GM23248 (cell line): ENCODE measurements at regions not wholly inside any gene's neighbourhood (a gene's known extent, or its start where the extent isn't known, plus 50 kb on each side); places are given as distances from the start of the nearest gene placed in this dataset.

Source experiments
- DNase-seq: peaks from one replicate; pipeline ENCODE4 v3.0.0-alpha.2; 2015
- H2AFZ ChIP-seq: fragments of 200-600 bp; sonication (generic); 2 replicates; pipeline ENCODE4 v1.6.1; 2016; ENCODE audit warnings: antibody characterized with exemption
- H3F3A ChIP-seq: fragments of 200-600 bp; sonication (generic); 2 replicates; pipeline ENCODE4 v1.6.1; 2016; ENCODE audit warnings: mild to moderate bottlenecking, antibody characterized with exemption, mixed run types; ENCODE audit not compliant: insufficient read depth
- H3K27ac ChIP-seq: fragments of 200-600 bp; sonication (generic); 2 replicates; pipeline ENCODE4 v1.5.1; 2016; ENCODE audit warnings: mild to moderate bottlenecking
- H3K27me3 ChIP-seq: fragments of 200-600 bp; sonication (generic); replicated peaks from 2 replicates; pipeline ENCODE4 v1.6.1; 2016; ENCODE audit warnings: mild to moderate bottlenecking; ENCODE audit not compliant: insufficient read depth
- H3K36me3 ChIP-seq: fragments of 200-600 bp; sonication (generic); 2 replicates; pipeline ENCODE4 v1.6.1; 2016; ENCODE audit warnings: low read depth, mild to moderate bottlenecking
- H3K4me1 ChIP-seq: fragments of 200-600 bp; sonication (generic); 2 replicates; pipeline ENCODE4 v1.6.1; 2016; ENCODE audit warnings: mild to moderate bottlenecking; ENCODE audit not compliant: insufficient read depth
- H3K4me2 ChIP-seq: fragments of 200-600 bp; sonication (generic); one replicate; pipeline ENCODE4 v1.6.1; 2016; ENCODE audit warnings: mild to moderate bottlenecking; ENCODE audit not compliant: unreplicated experiment
- H3K4me3 ChIP-seq: fragments of 200-600 bp; sonication (generic); 2 replicates; pipeline ENCODE4 v1.5.1; 2016; ENCODE audit warnings: mild to moderate bottlenecking
- H3K79me2 ChIP-seq: fragments of 200-600 bp; sonication (generic); 2 replicates; pipeline ENCODE4 v1.6.1; 2016; ENCODE audit warnings: mild to moderate bottlenecking; ENCODE audit not compliant: insufficient read depth
- H3K9ac ChIP-seq: fragments of 200-600 bp; sonication (generic); 2 replicates; pipeline ENCODE4 v1.6.1; 2016; ENCODE audit warnings: mild to moderate bottlenecking
- H3K9me2 ChIP-seq: fragments of 200-600 bp; sonication (generic); 2 replicates; pipeline ENCODE4 v1.6.1; 2016; ENCODE audit warnings: mixed run types, mild to moderate bottlenecking, moderate library complexity; ENCODE audit not compliant: insufficient read depth
- H3K9me3 ChIP-seq: fragments of 200-600 bp; sonication (generic); one replicate; pipeline ENCODE4 v1.6.1; 2017; ENCODE audit warnings: low read depth
- H4K20me1 ChIP-seq: fragments of 200-600 bp; sonication (generic); 2 replicates; pipeline ENCODE4 v1.6.0; 2016; ENCODE audit not compliant: insufficient read depth
- EZH2 ChIP-seq: fragments of 200-600 bp; sonication (generic); IDR thresholded peaks from 2 replicates; pipeline ENCODE4 v1.6.1; 2018; ENCODE audit warnings: antibody characterized with exemption, mild to moderate bottlenecking; ENCODE audit not compliant: insufficient read depth, poor library complexity, severe bottlenecking
- EZH2phosphoT487 ChIP-seq: fragments of 200-600 bp; sonication (generic); IDR thresholded peaks from 2 replicates; pipeline ENCODE4 v1.6.1; 2018; ENCODE audit warnings: antibody characterized with exemption, moderate library complexity, mild to moderate bottlenecking, low read depth; ENCODE audit not compliant: insufficient read depth
- WGBS, 2 experiments: methylation state at CpG; one replicate each; pipeline ENCODE4 v1.1.6; 2015 to 2017; ENCODE audit warnings: low lambda C conversion rate in 2 of 2, low coverage in 1 of 2; ENCODE audit errors: missing lambda C conversion rate in 2 of 2; 5-methylcytosine and 5-hydroxymethylcytosine counted together
- in situ Hi-C: fragments of 300-500 bp; cut with MboI; formaldehyde crosslinking; loops from 2 replicates; pipeline ENCODE4 v1.15.0; 2020

DNA sequence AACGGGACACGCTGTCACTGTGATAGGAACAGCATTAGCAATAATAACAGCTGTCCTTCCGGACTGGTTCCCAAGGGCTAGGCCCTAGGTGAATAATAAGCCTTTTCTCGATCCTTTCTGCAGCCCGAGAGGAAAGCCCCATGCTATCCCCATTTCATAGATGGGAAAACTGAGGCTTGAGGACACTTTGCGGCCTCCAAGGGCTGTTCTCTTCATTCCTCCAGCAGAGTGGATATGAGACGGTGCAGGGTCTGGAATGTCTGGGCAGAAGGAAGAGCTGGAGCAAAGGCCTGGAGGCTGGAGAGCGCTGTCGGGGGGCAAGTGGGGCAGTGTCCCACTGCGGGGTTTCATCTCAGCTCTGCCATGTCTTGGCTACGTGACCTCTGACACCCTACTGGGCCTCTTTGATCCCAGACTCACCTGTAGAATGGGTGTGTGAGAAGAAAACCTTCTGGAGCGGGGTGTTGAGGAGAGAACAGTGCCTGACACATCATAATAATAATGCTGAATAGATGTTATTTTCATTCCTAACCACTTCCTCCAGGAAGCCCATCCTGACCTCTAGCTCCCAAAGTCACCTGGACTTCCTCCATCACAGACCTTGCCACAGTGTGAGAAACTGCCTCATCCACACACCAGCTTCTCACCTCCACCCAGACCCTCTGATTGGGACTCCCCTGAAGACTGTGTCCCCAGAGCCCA, 74.8 kb downstream of the CEBPB start:
- Histone ChIP-seq H3K27ac (no peak overlapping the region), H3K9me2 (no peaks in the 10 kb centered on the region), H3F3A (no peaks in the 10 kb centered on the region), H3K9me3 (no peaks in the 10 kb centered on the region), H3K9ac (no peak overlapping the region), H4K20me1 (no peaks in the 10 kb centered on the region), H2AFZ (no peak overlapping the region), H3K4me1 (peaks cover 20% of the 10 kb centered on the region), H3K36me3 (no peaks in the 10 kb centered on the region), H3K79me2 (no peaks in the 10 kb centered on the region), H3K27me3 (no peaks in the 10 kb centered on the region), H3K4me3 (no peak overlapping the region), H3K4me2 (no peak overlapping the region)
- DNase-seq, result no peak
- TF ChIP-seq EZH2phosphoT487 (no peak), EZH2 (no peak)
- in situ Hi-C loops, result no loop called here
- WGBS, 2 experiments, result 94% methylated on average over 12 of the region's 12 CpGs

DNA sequence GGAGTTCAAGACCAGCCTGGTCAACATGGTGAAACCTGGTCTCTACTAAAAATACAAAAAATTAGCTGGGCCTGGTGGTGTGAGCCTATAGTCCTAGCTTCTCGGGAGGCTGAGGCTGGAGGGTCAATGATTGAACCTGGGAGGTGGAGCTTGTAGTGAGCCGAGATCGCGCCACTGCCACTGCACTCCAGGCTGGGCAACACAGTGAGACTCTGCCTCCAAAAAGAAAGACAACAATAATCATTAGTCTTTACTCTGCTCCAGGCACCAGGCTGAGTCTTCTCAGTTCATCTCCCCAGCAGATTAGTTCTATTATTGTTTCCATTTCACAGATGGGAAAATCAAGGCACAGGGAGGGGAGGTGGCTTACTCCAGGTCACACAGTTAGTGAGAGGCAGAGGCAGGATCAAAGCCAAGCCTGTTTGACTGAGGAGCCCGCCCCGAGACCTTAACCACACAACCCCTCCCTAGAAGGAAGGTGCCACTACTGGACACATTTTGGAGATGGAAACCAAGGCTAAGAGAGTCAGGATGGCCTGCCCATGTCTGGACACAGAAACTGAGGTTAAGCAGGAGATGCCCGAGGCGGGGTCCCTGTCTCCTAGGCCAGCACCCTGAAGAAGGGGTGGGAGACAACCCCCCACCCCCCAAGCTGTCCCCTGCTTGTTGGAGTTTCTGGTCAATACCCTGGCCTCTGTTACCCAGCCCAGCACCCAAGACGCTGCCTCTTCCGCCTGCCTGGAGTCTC, 75.8 kb downstream of the CEBPB start:
- H3K9ac ChIP-seq, result peak overlapping the region; percentile 49
- H3K27ac ChIP-seq, result peak overlapping the region; percentile 42
- H3K79me2 ChIP-seq, result no peaks in the 10 kb centered on the region
- H3F3A ChIP-seq, result no peaks in the 10 kb centered on the region
- H2AFZ ChIP-seq, result peak overlapping the region; percentile 75
- no peak for DNase-seq
- no peaks in the 10 kb centered on the region for H3K36me3 ChIP-seq
- WGBS, 2 experiments, result 60% methylated on average over 10 of the region's 10 CpGs
- no peak overlapping the region for H3K4me3 ChIP-seq
- no peak for TF ChIP-seq EZH2
- TF ChIP-seq EZH2phosphoT487, result no peak
- H3K9me2 ChIP-seq, result no peaks in the 10 kb centered on the region
- in situ Hi-C loops, result no loop called here
- no peaks in the 10 kb centered on the region for H3K9me3 ChIP-seq
- no peaks in the 10 kb centered on the region for H4K20me1 ChIP-seq
- no peaks in the 10 kb centered on the region for H3K27me3 ChIP-seq
- H3K4me1 ChIP-seq, result peaks cover 14% of the 10 kb centered on the region
- no peak overlapping the region for H3K4me2 ChIP-seq

DNA sequence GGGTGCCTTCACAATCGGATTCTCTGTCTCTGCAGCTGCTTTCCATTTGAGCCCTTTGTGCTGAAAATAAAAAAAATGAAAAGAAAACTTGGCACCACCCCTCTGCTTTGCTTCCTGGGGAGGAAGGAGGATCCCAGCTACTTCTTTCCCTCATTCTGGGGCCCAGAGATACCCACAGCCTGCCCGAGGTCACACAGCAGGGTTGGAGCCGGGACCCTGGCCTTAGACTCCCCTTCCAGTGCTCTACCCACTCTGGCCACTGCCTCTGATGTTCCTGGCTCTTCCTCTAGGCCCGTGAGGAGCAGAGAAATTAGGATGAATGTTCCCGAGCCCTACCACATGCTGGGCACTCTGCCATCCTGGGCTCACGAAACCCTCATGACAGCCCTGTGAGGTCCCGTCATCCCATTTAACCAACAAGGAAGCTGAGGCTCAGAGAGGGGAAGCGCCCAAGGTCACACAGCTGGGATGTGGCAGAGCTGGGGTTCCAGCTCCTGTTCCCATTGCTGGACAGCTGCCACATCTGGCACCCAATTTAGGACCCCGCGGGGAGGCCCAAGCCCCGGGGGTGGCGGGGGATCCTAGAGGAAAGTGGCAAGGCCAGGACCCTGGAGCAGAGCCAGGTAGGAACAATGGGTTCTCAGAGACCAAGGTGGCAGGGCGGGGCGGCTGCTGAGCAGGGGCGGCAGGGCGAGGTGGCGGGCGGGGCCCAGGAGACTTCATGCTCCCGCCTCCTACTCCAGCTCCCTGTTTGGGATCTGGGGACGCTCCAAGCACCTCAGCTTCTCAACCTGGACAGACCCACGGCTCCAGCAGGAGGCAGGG, 76.6 kb downstream of the CEBPB start:
- Histone ChIP-seq H3K79me2 (no peaks in the 10 kb centered on the region), H2AFZ (peak overlapping the region; percentile 75), H3K27ac (peak overlapping the region; percentile 42), H3K36me3 (no peaks in the 10 kb centered on the region), H3K4me3 (no peak overlapping the region), H4K20me1 (no peaks in the 10 kb centered on the region), H3K9me3 (no peaks in the 10 kb centered on the region), H3F3A (no peaks in the 10 kb centered on the region), H3K4me1 (peaks cover 14% of the 10 kb centered on the region), H3K9me2 (no peaks in the 10 kb centered on the region), H3K27me3 (no peaks in the 10 kb centered on the region), H3K9ac (peak overlapping the region; percentile 49), H3K4me2 (peak overlapping the region; percentile 38)
- no peak for TF ChIP-seq EZH2
- TF ChIP-seq EZH2phosphoT487, result no peak
- in situ Hi-C loops, result no loop called here
- peak; percentile 88 for DNase-seq
- WGBS, 2 experiments, result 20 to 30% methylated on average over 14 to 17 of the region's 21 CpGs

DNA sequence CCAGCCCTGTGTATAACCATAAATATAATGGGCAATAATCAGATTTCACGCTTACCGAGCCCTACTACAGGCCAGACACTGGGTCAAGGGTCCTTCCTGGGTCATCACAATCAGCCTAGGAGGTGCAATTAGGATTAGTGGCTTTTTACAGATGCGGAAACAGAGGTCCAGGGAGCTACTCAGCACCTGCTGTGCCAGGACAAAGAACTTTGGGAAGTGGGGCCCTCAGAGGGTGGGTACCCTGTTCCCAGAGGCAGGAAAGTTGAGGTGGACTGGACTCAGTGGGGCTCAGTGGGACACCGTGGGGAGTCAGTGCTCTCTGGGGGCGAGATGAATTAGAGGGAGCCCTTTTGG, 77.2 kb downstream of the CEBPB start:
- H3K4me2 ChIP-seq, result no peak overlapping the region
- H3K27me3 ChIP-seq, result no peaks in the 10 kb centered on the region
- in situ Hi-C loops, result no loop called here
- DNase-seq, result no peak
- H3K27ac ChIP-seq, result no peak overlapping the region
- no peaks in the 10 kb centered on the region for H3K9me3 ChIP-seq
- peak overlapping the region; percentile 49; the same call in 1 of the 2 replicates for H3K9ac ChIP-seq
- H3K4me1 ChIP-seq, result peaks cover 14% of the 10 kb centered on the region
- no peaks in the 10 kb centered on the region for H3K36me3 ChIP-seq
- no peaks in the 10 kb centered on the region for H3F3A ChIP-seq
- TF ChIP-seq EZH2 (no peak), EZH2phosphoT487 (no peak)
- WGBS, 2 experiments, result 78% methylated on average over 5 of the region's 5 CpGs
- peak overlapping the region; percentile 75; the same call in 1 of the 2 replicates for H2AFZ ChIP-seq
- H4K20me1 ChIP-seq, result no peaks in the 10 kb centered on the region
- H3K79me2 ChIP-seq, result no peaks in the 10 kb centered on the region
- no peak overlapping the region for H3K4me3 ChIP-seq
- H3K9me2 ChIP-seq, result no peaks in the 10 kb centered on the region
